Iris pigment epithelial cell (primary cell): ENCODE measurements at regions not wholly inside any gene's neighbourhood (a gene's known extent, or its start where the extent isn't known, plus 50 kb on each side); places are given as distances from the start of the nearest gene placed in this dataset.

Experiments used
- DNase-seq: peaks from one replicate; pipeline ENCODE4 v3.0.0-alpha.2; 2011; ENCODE audit warnings: low read depth

DNA sequence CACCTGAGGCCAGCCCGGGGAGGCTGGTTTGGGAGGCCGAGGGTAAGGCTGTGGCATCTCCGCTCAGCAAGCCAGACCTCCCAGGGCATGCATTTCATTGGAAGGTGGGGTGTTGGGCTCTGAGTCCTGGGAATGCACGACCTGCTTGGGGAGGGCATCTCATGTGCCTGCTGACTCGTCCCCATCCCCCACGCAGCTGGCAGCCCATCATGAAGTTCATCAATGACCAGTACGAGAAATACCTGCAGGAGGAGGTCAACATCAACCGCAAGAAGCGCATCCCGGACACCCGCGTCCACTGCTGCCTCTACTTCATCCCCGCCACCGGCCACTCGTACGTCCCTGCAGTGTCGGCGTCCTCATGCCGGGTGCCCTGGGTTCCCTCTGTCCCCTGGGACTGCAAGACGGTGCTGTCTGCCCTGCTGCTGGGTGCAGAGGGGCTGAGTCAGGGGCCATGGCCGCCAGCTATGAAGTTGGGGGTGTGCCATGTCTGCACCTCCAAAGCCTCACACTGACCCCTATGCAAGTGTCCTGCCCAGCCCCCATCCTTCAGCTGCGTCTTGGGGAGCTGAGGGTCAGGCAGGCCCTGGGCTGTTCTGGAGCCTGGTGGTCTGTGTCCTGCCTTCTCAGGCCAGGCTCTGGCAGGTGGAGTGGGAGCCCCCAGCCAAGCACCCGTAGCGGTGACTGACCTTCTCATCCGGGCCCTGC is 347.9 kb downstream of the SEC14L1 start:
- DNase-seq: no peak

DNA sequence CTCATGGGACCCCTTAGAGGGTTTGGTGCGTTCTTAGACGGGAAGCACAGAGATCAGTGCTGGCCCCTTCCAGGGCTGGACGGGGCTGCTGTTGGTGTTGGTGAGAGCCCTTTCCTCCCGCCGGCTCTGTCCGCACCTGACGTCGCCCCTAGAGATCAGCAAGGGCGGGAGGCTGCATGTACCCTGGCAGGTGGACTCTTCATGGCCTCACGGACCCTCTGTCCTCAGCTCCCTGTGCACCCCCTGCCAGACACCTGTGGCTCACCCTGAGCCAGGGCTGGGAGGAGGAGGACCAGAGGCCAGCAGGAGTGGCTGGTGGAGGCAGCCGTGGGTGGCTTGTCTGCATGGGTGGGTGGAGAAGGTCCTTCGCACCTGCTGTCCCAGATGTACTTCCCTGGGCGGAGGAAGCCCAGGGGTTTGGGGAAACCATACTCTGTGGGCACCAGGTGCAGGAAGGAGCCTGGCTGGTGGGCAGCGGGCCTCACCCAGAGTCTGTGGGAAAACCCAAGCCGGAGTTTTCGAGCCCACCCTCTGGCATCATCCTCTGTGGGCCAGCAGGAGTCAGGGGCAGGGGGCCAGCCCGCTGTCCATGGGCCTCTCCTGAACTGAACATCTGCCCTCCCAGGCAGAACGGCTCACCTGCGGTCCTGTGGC is 348.6 kb downstream of the SEC14L1 start:
- no peak for DNase-seq

DNA sequence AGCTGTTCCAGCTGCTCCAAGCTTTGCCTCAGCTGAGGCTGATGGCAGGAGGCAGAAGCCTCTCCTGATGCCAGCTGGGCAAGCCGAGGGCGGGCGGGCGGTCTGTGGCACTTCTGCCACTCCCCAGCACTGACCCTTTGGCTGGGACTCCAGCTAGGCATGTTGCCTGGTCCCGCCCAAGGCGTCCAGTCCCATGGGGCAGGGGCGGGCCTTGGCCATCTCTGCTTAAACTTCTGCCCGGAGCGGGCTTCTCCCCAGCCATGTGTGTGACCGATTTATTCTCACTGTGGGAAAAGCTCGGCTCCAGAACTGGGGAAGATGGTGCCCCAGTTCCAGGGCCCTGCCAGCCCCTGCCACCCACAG is 349.1 kb downstream of the SEC14L1 start:
- DNase-seq: no peak

DNA sequence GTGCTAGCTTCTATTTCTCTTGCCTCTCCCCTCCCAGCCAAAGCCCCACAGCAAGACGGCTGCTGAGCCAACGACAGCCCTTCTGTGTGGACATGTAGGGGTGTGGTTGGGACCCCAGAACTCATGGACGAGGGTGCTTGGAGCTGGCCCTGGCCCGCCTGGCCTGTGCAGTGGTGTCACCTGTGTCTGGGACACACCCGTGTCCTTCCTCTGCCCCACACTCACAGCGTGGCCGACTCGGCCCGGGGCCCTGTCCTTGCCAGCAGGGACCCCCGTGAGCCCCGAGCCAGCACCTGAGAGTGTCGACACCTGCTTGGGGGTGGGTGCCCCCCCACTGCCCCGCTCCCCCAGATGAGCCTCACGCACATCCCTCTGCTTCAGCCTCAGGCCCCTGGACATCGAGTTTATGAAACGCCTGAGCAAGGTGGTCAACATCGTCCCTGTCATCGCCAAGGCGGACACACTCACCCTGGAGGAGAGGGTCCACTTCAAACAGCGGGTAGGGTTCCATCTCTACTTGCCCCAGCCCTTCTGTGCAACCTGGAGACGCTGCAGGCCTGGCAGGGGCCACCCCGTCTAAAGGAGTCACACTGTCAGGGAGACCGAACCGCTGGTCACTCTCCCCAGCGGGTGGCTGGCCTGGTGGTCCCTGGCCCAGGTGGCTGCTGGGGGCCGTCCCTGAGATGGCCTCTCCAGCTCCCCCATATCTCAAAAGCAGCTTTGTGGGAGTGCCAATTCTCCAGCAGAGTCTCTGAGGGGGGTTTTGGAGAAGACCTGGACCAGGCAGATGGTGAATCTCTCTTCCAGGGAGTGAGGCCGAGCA is 349.8 kb downstream of the SEC14L1 start:
- no peak for DNase-seq

GRCh38 chr17:77491921-77492445 is 351.2 kb downstream of the SEC14L1 start:
- no peak for DNase-seq

- DNase-seq: no peak
These were observed 351.9 kb downstream of the SEC14L1 start for GRCh38 chr17:77492446-77493237.

DNA sequence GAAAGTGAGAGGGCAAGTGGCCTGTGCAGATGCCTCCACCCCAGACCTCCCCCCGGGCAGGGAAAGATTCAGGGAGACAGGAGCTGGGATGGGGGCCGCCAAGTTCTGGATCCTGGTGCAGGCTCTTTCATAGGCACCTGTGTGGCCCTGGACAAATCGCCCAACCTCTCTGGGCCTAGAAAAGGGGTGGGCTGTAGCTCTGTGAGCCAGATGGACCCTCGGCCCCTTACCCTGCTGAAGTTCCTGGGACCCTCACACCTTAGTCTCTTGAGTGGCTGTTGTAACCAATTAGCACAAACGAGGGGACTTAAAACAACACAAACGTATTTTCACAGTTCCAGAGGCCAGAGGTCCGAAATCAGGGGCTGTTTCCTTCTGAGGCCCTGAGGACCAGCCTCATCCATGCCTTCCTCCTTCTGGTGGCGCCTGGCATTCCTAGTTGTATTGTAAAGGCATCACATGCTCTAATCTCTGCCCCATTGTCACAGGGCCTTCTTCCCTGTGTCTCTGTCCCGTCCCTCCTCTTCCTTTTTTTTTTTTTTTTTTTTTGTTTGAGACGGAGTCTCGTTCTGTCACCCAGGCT is 352.6 kb downstream of the SEC14L1 start:
- DNase-seq: no peak

- no peak for DNase-seq
These were observed 353.3 kb downstream of the SEC14L1 start for GRCh38 chr17:77493901-77494663.

GRCh38 chr17:77494664-77495435 is 354.1 kb downstream of the SEC14L1 start:
- DNase-seq: peak; percentile 41

DNA sequence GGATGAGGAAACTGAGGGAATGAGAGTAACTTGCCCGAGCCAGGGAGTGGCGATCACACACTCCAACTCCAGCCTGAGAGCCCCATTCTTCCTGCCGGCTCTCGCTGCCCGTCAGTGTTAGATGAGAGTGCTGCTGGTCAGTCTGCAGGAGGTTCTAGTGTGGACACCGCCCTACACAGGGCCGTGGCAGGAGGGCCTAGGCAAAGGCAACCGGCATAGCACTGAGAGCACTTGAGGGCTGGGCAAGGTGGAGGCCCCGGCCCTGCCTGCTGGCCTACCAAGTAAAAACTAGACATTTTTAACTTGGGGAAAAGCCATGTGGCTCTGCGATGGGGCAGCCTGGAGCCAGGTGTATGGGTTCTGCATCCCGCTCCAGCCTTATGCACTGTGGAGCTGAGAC is 354.8 kb downstream of the SEC14L1 start:
- DNase-seq: no peak

GRCh38 chr17:77496401-77496801 is 355.6 kb downstream of the SEC14L1 start:
- no peak for DNase-seq

DNA sequence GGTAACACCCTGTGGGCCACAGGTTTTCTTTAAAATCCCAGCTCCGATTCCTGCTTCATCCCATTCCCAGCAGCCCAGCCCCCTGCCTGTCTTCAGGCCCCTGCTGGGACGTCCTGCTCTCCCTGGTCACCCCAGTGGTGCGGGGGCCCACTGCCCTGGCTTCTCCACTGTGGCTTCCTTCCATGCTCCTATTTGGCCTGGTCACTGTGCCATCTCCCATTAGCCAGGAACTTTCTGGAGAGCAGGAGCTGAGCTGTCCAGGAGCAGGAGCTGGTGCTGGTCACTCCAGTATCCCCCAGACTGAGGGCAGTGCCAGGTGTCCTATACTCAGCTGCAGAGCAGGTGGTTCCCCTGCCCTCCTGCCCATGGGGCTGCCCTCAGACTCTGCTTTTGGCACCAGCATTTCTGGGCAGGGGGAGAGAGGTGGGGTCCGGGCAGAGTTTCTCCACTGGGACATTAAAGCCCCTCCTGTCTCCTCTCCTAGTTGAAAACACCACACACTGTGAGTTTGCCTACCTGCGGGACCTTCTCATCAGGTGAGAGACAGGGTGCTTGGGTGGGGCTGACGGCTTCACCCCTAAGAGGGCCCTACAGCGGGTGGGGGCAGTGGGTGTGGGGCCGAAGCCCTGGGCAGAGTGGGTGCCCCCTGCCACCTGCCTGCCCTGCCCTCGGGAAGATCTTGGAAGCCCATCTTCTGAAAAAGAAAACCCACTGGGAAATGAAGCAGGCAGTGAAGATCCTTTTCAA is 356.2 kb downstream of the SEC14L1 start:
- no peak for DNase-seq

DNA sequence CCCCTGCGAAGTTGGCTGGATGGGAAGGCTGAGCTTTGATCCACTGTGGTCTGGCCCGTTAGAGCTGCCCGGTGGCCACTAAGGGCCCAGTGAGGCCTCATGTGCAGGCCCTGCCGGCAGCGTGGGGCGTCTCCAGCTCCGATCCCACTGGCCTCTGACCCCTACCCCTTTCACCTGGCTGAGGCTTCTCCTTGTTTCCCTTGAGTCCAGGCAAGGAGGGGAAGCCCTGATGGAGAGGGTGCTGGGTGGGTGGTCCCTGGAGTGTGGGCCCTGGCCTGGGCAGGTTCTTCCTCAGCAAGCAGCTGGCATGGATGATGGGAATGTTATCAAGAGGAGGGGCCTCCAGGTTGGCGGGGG is 356.8 kb downstream of the SEC14L1 start:
- DNase-seq: no peak

DNA sequence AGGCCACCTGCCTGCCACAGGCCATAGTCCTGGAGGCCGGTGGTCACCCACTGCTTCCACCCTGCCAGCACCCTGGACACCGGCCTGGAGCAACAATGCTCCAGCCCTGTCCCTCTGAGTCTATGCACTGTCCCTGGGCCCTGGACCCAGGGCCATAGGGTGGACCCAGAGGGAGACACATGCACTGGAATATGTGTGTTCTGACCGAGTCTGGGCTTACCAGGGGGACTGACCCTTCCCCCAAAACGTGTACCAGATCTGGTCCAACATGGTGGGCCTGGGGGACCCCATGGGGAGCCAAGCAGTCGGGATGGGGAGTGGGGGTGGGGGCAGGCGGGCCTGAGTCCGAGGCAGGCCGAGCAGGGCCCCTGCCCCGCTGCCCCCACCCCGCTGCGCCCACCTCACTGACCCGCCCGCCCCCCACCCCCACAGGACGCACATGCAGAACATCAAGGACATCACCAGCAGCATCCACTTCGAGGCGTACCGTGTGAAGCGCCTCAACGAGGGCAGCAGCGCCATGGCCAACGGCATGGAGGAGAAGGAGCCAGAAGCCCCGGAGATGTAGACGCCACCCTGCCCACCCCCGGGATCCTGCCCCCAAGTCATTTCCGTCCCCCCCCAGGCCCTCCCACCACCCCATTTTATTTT is 357.4 kb downstream of the SEC14L1 start:
- no peak for DNase-seq

DNA sequence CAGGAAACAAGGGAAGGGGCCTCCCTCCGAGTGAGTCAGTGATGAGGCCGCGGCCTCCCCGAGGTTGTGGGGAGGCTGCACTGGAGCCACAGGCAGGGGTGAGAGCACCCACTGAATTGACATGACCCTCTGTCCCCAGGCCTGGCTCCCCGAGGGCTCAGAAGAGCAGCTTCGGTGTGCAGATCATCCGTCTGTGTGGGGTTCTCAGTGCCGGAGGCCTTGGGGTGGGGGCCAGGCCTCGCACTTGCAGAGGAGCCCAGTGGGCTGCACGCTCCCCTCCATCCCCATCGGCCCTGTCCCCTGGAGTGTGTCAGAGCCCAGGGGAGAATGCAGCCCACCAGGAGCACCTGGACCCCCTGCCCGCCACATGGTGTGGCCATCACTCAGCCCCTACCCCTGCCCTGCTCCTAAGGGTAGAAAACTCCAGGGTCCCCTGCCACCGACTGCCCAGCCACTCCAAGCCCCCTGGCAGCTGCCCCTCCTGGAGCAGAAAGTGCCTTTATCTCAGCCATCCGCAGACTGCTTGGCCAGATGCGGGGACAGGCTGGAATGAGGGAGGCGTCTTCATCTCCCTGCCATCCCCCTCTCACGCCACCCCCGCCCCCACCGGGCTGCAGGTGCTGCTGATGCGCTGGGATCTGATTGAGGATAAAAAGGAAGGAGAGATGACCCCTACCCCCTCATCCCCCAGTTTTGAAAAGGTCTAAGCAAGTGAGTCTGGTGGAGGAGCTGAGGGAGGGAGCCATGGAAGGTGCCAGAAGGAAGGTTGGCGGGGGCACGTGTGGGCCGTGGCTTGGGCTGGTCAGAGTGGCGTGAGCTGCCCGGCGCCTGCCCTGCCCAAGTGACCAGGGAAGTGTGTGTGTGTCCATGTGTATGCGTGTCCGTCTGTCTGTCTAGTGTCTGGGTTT is 358.3 kb downstream of the SEC14L1 start:
- no peak for DNase-seq

- DNase-seq: no peak
These were observed 359.1 kb downstream of the SEC14L1 start for GRCh38 chr17:77499699-77500435.

- DNase-seq: no peak
These were observed 360.4 kb downstream of the SEC14L1 start for GRCh38 chr17:77501101-77501566.
